IMR-90 (cell line): ENCODE measurements at regions not wholly inside any gene's neighbourhood (a gene's known extent, or its start where the extent isn't known, plus 50 kb on each side); places are given as distances from the start of the nearest gene placed in this dataset.

Experiments used
- ATAC-seq: fragments of 200-7000 bp; cut with Tn5 transposase; 2 replicates; pipeline ENCODE4 v1.9.1; 2020; ENCODE audit warnings: low read depth, mild to moderate bottlenecking, moderate library complexity
- BruUV-seq: library from RNA; stranded (reverse); fragments of 400-500 nt; replicated peaks from 2 replicates; lab custom pipeline; 2021; lab: Mats Ljungman, UMichigan
- CTCF ChIA-PET: fragments of 300-600 bp; formaldehyde crosslinking; extraction: SDS; loops from one replicate; lab custom pipeline; 2021; ENCODE audit warnings: antibody characterized with exemption; lab: Yijun Ruan, JAX
- POLR2A ChIA-PET: fragments of 300-600 bp; sonication (Branson Sonifier 250); formaldehyde crosslinking; loops from one replicate; lab custom pipeline; 2022; ENCODE audit warnings: antibody characterized with exemption; ENCODE audit not compliant: unreplicated experiment; lab: Charles Lee
- DNase-seq: peaks from one replicate; pipeline ENCODE4 v3.0.0; 2013
- H2AFZ ChIP-seq: replicated peaks from 2 replicates; pipeline ENCODE3; 2013; ENCODE audit warnings: low read length, mild to moderate bottlenecking; ENCODE audit not compliant: poor library complexity
- H2AK5ac ChIP-seq: 2 replicates; pipeline ENCODE4 v1.6.1; 2013; ENCODE audit warnings: low read depth, low read length, inconsistent platforms
- H2AK9ac ChIP-seq: replicated peaks from 2 replicates; pipeline ENCODE3; 2013; ENCODE audit warnings: mild to moderate bottlenecking, low read depth, low read length, moderate library complexity; ENCODE audit not compliant: poor library complexity
- H2BK120ac ChIP-seq: 2 replicates; pipeline ENCODE4 v1.6.1; 2013; ENCODE audit warnings: low read depth, low read length, inconsistent platforms
- H2BK15ac ChIP-seq: 3 replicates; pipeline ENCODE4 v1.6.1; 2013; ENCODE audit warnings: low read depth, low read length, inconsistent platforms
- H2BK20ac ChIP-seq: 2 replicates; pipeline ENCODE4 v1.6.1; 2013; ENCODE audit warnings: low read depth, mild to moderate bottlenecking, inconsistent platforms, low read length, moderate library complexity
- H2BK5ac ChIP-seq: 2 replicates; pipeline ENCODE4 v1.6.1; 2013; ENCODE audit warnings: mild to moderate bottlenecking, low read depth, low read length, inconsistent platforms; ENCODE audit not compliant: poor library complexity, severe bottlenecking
- H3K14ac ChIP-seq: replicated peaks from 2 replicates; pipeline ENCODE4 v1.6.1; 2013; ENCODE audit warnings: low read depth, low read length, inconsistent platforms
- H3K18ac ChIP-seq: 2 replicates; pipeline ENCODE4 v1.6.1; 2013; ENCODE audit warnings: low read depth, low read length, control low read depth
- H3K23ac ChIP-seq: 2 replicates; pipeline ENCODE4 v1.6.1; 2013; ENCODE audit warnings: low read depth, low read length, inconsistent platforms
- H3K27ac ChIP-seq: 2 replicates; pipeline ENCODE4 v1.5.1; 2013; ENCODE audit warnings: mild to moderate bottlenecking, control low read depth, low read length; ENCODE audit not compliant: insufficient read depth
- H3K27me3 ChIP-seq: 2 replicates; pipeline ENCODE4 v1.6.1; 2013; ENCODE audit warnings: low read length; ENCODE audit not compliant: control insufficient read depth, insufficient read depth
- H3K36me3 ChIP-seq: 2 replicates; pipeline ENCODE4 v1.6.1; 2013; ENCODE audit warnings: low read length, mixed read lengths; ENCODE audit not compliant: control insufficient read depth, insufficient read depth
- H3K4ac ChIP-seq: 2 replicates; pipeline ENCODE4 v1.6.1; 2013; ENCODE audit warnings: low read depth, low read length, inconsistent platforms
- H3K4me1 ChIP-seq: 2 replicates; pipeline ENCODE4 v1.6.1; 2013; ENCODE audit warnings: low read length, mixed read lengths; ENCODE audit not compliant: control insufficient read depth, insufficient read depth
- H3K4me2 ChIP-seq: 2 replicates; pipeline ENCODE4 v1.6.1; 2013; ENCODE audit warnings: low read depth, mild to moderate bottlenecking, control low read depth, low read length, moderate library complexity
- H3K4me3 ChIP-seq: 2 replicates; pipeline ENCODE4 v1.5.1; 2013; ENCODE audit warnings: low read depth, mild to moderate bottlenecking, control low read depth, low read length, moderate library complexity; ENCODE audit not compliant: insufficient read depth
- H3K56ac ChIP-seq: 2 replicates; pipeline ENCODE4 v1.6.1; 2013; ENCODE audit warnings: low read length, inconsistent platforms; ENCODE audit not compliant: insufficient read depth; ENCODE audit errors: extremely low read depth
- H3K79me1 ChIP-seq, 2 experiments: 2 replicates each; pipeline ENCODE4 v1.6.1; 2013; ENCODE audit warnings: low read length in 2 of 2, inconsistent platforms in 1 of 2, low read depth in 1 of 2
- H3K9ac ChIP-seq: 2 replicates; pipeline ENCODE4 v1.6.1; 2013; ENCODE audit warnings: low read depth, low read length, control low read depth
- H3K9me1 ChIP-seq: 2 replicates; pipeline ENCODE4 v1.6.1; 2013; ENCODE audit warnings: low read length, inconsistent platforms; ENCODE audit not compliant: insufficient read depth
- H3K9me3 ChIP-seq: 2 replicates; pipeline ENCODE4 v1.6.1; 2013; ENCODE audit warnings: low read length; ENCODE audit not compliant: control insufficient read depth, insufficient read depth
- H4K20me1 ChIP-seq: 2 replicates; pipeline ENCODE4 v1.6.1; 2013; ENCODE audit warnings: low read length, inconsistent platforms; ENCODE audit not compliant: insufficient read depth
- H4K5ac ChIP-seq: 2 replicates; pipeline ENCODE4 v1.6.1; 2013; ENCODE audit warnings: mild to moderate bottlenecking, low read depth, low read length, control low read depth
- H4K8ac ChIP-seq, 2 experiments: 2 replicates each; pipeline ENCODE4 v1.6.1; 2013; ENCODE audit warnings: low read depth in 2 of 2, low read length in 2 of 2, control low read depth in 1 of 2, inconsistent platforms in 1 of 2
- H4K91ac ChIP-seq: 2 replicates; pipeline ENCODE4 v1.6.1; 2013; ENCODE audit warnings: low read depth, low read length, inconsistent platforms; ENCODE audit not compliant: insufficient read depth
- CHD1 ChIP-seq: IDR thresholded peaks from 2 replicates; pipeline ENCODE4 v1.6.1; 2012; ENCODE audit warnings: low read depth, low read length, improper control_type of control experiment
- ELK1 ChIP-seq: fragments of 150-350 bp; IDR thresholded peaks from 2 replicates; pipeline ENCODE4 v1.6.1; 2016; ENCODE audit warnings: low read depth, mild to moderate bottlenecking, low read length, moderate library complexity, borderline replicate concordance
- MAZ ChIP-seq: IDR thresholded peaks from 2 replicates; pipeline ENCODE4 v1.6.1; 2012; ENCODE audit warnings: low read depth, mild to moderate bottlenecking, low read length, improper control_type of control experiment, moderate library complexity, borderline replicate concordance
- RAD21 ChIP-seq: IDR thresholded peaks from 2 replicates; pipeline ENCODE4 v1.6.1; 2012; ENCODE audit warnings: low read length, improper control_type of control experiment
- SMC3 ChIP-seq: fragments of 150-350 bp; IDR thresholded peaks from 2 replicates; pipeline ENCODE4 v1.6.1; 2016; ENCODE audit warnings: low read depth, mild to moderate bottlenecking, antibody characterized with exemption, low read length, moderate library complexity
- WGBS, 2 experiments: methylation state at CpG; one replicate each; pipeline versions ENCODE4 v1.1.5 to v1.1.7; 2013; ENCODE audit warnings: missing lambda C conversion rate in 2 of 2; ENCODE audit not compliant: insufficient read length in 1 of 2; ENCODE audit errors: extremely low coverage in 2 of 2; 5-methylcytosine and 5-hydroxymethylcytosine counted together
- dilution Hi-C: fragments of 300-500 bp; cut with HindIII; formaldehyde crosslinking; loops from one replicate; pipeline ENCODE4 v1.14.3; 2018; ENCODE audit warnings: low sequenced_read_pairs; ENCODE audit not compliant: unreplicated experiment
- in situ Hi-C: fragments of 300-500 bp; cut with MboI; formaldehyde crosslinking; loops from 3 replicates; pipeline ENCODE4 v1.14.3; 2019; ENCODE audit warnings: low sequenced_read_pairs, inconsistent platforms, mixed read lengths
- intact Hi-C: fragments of 100-400 bp; cut with micrococcal nuclease; formaldehyde crosslinking; loops from 2 replicates; pipeline ENCODE4 v1.10.0; 2022
- TF ChIP-seq, protein P1 (sequence below): conservative IDR thresholded peaks from 2 replicates; pipeline ENCODE4 v1.5.1; 2012; ENCODE audit warnings: mild to moderate bottlenecking, low read depth, low read length, improper control_type of control experiment

GRCh38 chr12:86634456-86635410 lies 378.5 kb upstream of the MGAT4C start (continued):
- no peak for TF ChIP-seq MAZ

DNA sequence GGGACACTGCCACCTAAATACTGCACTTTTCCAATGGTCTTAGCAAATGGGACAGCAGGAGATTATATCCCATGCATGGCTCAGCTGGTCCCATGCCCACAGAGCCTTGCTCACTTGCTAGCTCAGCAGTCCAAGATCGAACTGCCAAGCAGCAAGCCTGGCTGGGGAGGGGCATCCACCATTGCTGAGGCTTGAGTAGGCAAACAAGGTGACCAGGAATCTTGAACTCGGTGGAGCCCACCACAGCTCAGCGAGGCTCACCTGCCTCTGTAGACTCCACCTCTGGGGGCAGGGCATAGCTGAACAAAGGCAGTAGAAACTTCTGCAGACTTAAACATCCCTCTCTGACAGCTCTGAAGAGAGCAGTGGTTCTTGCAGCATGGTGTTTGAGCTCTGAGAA lies 370.8 kb upstream of the MGAT4C start:
- Histone ChIP-seq H2BK5ac (no peak overlapping the region), H3K36me3 (no peaks in the 10 kb centered on the region), H2AFZ (no peak overlapping the region), H4K20me1 (no peaks in the 10 kb centered on the region), H2AK9ac (no peak overlapping the region), H3K56ac (no peak overlapping the region), H2BK120ac (no peak overlapping the region), H4K5ac (no peak overlapping the region), H3K4me3 (no peak overlapping the region), H3K9me1 (no peaks in the 10 kb centered on the region), H4K91ac (no peak overlapping the region), H4K8ac (no peak overlapping the region), H2AK5ac (no peak overlapping the region), H3K4me1 (no peaks in the 10 kb centered on the region), H3K27me3 (no peaks in the 10 kb centered on the region), H3K23ac (no peak overlapping the region), H3K9ac (no peak overlapping the region), H3K9me3 (peaks cover 2% of the 10 kb centered on the region; the same call in 1 of the 2 replicates), H3K27ac (no peak overlapping the region), H3K4me2 (no peak overlapping the region), H3K4ac (no peak overlapping the region), H3K18ac (no peak overlapping the region), H3K79me1 (no peaks in the 10 kb centered on the region), H3K14ac (no peak overlapping the region), H2BK20ac (no peak overlapping the region), H2BK15ac (no peak overlapping the region)
- ATAC-seq = no peak
- in situ Hi-C loops (no loop called here), dilution Hi-C loops (no loop called here), intact Hi-C loops (no loop called here)
- DNase-seq = no peak
- POLR2A ChIA-PET = no interaction called here
- CTCF ChIA-PET = no interaction called here
- TF ChIP-seq RAD21 (no peak), SMC3 (no peak), CHD1 (no peak), ELK1 (no peak), MAZ (no peak)
- TF ChIP-seq, protein P1, sequence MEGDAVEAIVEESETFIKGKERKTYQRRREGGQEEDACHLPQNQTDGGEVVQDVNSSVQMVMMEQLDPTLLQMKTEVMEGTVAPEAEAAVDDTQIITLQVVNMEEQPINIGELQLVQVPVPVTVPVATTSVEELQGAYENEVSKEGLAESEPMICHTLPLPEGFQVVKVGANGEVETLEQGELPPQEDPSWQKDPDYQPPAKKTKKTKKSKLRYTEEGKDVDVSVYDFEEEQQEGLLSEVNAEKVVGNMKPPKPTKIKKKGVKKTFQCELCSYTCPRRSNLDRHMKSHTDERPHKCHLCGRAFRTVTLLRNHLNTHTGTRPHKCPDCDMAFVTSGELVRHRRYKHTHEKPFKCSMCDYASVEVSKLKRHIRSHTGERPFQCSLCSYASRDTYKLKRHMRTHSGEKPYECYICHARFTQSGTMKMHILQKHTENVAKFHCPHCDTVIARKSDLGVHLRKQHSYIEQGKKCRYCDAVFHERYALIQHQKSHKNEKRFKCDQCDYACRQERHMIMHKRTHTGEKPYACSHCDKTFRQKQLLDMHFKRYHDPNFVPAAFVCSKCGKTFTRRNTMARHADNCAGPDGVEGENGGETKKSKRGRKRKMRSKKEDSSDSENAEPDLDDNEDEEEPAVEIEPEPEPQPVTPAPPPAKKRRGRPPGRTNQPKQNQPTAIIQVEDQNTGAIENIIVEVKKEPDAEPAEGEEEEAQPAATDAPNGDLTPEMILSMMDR = no peak
- no TSS peak for BruUV-seq
- no CpG with 5 or more reads among the region's 3 CpGs for WGBS, 2 experiments
